Right lung (tissue), 2 donors: ENCODE measurements at regions not wholly inside any gene's neighbourhood (a gene's known extent, or its start where the extent isn't known, plus 50 kb on each side); places are given as distances from the start of the nearest gene placed in this dataset.

Source experiments
- DNase-seq, 2 donors: peaks; one replicate each; pipeline ENCODE4 v3.0.0-alpha.2; 2013

DNA sequence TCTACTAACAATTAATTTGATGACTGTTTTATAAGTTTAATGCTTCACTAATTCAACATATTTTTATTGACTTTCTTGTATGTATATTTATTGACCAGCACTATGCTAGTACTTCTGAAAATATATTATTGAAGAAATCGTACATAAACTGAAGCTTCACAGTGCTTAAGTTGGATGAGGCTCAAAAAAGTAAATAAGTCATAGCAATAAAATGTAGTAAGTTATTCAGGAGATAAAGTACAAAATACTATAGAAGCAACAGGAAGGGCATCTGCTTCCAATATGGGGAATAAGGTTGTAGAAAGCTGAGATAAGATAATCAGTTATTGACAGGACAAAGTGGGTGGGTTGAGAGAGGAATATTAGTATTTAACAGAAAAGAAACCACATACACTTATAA lies 944.9 kb upstream of the MIR17HG start:
- DNase-seq = no peak

DNA sequence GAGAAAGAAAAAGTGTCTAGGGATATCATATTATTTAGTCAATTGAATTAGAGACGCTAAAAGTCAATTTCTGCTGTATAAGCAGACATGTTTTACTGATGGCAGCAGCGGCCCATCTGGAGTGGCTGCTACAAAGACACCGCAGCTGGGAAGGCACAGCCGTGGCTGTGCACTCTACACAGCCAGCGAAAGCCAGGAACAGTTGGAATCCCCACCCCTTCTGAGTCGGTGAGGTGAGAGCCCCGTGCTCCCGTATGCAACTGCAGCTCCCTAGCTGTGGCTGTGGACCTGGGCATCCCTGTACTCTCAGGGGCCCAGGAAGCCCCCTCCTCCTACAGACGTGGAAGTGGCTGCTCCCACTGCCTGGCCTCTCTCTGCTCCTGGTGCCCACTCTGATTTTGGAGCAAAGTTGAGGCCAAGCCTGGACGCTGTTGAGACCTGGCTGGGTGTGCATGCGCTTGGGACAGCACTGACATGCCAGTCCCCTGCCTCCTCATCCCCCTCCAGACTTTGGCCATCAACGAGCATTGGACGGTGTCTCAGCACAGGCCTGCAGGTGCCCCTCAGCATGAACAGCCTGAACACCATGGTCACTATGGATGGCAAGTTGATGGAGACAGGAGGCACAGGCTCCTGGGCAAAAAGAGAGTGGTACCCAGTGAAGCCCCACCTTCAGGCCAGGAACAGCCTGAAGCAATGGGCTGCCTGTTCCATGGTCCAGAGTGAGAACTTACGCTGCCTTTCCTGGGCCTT lies 944.0 kb upstream of the MIR17HG start:
- DNase-seq = no peak

DNA sequence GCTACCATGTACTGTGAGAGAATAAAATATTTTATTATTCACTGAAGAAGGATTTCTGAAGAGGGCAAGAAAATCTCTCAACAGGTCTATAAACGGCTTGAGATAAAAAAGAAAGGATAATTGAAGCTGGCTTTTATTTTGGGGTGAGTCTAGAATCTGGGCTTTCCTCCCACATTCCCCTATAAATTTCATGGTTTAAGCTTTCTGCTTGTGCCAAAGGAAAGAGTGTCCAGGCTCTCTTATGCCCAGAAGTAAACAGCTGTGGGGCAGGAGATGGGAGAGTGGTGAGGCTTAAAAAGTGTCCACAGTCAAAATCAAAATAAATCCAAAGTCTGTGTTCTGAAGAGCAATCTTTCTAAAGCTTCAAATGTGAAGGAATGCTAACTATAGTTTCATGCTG lies 942.2 kb upstream of the MIR17HG start:
- no peak for DNase-seq

DNA sequence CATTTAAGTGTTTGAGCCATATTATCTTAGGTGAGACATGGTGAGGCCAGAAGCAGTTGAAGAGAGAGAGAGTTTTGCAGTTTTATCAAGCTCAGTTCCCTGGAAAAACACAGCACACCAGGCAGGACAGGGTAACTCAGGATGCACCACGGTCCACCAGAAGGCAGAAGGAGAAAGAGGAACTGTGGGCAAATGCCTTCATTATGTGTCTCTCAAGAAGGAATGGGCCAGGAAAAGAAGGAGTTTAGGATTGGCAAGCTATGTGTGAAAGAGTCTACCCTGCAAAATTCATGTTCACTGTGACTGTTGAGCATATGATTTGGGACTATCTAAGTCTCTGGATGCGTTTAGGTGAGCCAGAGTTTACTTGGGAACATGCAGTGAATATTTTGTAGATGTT lies 934.5 kb upstream of the MIR17HG start:
- DNase-seq = no peak

GRCh38 chr13:90413548-90413947 lies 933.9 kb upstream of the MIR17HG start:
- no peak for DNase-seq

DNA sequence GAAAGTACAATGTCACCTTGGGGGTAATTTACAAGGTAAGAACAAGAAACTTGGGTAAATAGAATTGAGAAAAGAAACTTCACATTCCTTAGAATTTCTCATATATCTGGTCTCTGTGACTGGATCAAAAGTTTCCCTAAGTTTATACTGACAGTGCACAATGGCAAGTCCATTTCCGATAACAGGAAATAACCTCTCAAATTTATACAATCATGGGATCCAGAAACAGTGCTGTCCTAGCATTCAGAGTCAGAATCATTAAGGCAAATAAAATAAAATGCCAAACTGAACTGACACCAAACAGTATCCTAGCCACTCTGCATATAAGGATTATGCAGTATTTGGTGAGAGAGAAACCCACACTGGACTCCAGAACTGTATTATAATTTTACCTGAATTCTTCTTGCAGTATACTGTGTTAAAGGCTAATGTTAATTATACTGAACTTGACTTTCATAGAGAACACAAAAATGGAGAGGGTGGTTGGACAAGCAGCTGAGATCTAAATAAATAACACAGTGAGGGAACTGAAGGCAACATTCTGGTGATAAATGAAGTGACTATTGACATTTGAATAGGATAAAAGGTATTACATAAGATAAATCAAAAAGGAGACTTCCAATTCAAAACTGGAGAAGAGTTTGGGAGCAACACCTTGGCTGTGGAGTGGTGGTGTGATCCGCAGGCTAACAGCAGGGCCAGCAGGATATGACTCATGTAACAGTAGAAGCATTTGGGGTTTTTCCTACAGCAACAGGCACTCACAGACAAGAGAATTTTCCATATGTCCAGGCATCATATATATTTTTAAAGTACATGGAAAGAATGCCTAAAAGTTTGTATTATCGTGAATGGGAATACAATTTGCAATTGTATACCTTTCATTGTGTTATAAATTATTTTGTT lies 932.5 kb upstream of the MIR17HG start:
- no peak for DNase-seq

DNA sequence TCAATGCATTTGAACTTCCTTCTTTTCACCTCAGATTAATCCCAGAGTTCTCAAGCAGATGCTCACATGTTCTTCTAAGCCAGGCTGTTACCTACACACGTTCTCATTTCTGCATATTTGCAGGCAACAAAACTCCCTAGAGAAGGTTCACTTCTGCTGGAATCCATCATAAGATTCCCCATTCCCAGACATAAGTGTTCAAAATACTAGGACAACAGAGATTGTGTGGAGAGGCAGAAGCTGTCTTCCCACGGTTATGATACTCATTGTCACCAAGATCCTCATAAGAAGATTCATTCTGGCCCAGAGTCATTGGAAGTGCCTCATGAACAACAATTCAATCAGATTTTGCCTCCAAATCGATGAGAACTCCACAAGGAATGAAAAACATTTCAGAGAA lies 931.6 kb upstream of the MIR17HG start:
- DNase-seq = no peak

- DNase-seq = no peak
Observed at GRCh38 chr13:90416519-90416918, 931.0 kb upstream of the MIR17HG start.

DNA sequence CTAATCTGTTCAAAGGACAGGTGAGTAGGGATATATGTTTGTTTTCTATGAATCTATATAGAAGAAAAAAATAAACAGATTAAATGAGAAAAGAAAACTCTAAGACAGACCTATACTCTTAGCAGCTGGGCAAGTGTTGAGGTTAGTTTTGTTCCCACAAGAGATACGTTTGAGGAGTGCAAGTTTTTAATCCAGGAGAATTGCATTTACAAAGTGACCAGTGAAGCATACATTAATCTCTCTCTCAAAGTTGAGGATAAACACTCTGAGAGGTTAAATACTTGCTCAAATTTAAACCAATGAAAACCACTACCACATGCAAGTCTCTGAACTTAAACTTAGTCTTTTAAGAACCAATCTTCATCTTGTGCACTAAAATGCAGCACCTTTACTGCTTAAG lies 930.5 kb upstream of the MIR17HG start:
- DNase-seq = no peak

DNA sequence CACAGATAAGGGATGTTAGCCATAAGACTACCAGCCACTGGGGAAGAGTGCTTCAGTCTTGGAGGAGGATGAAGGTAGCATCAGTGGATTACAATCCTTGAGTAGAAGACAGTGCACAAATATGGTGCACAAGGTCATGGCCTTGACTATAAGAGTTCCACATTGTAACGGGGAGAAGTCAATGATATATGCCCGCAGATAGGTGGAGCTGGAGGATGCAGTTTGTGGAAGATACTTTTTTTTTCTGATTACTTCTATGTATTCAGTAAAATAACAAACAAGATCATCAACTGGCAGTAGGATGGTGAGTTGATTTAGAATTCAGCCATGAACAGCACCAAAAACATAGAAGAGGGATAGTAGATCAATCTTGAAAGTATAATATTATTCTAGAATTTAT lies 926.8 kb upstream of the MIR17HG start:
- no peak for DNase-seq

GRCh38 chr13:90427322-90428272 lies 919.9 kb upstream of the MIR17HG start:
- DNase-seq = no peak

GRCh38 chr13:90428522-90429210 lies 918.8 kb upstream of the MIR17HG start:
- no peak for DNase-seq

- no peak for DNase-seq
Observed at GRCh38 chr13:90430127-90430526, 917.4 kb upstream of the MIR17HG start.

GRCh38 chr13:90436697-90437096 lies 910.8 kb upstream of the MIR17HG start:
- no peak for DNase-seq

- no peak for DNase-seq
Observed at GRCh38 chr13:90438576-90438975, 908.9 kb upstream of the MIR17HG start.

- no peak for DNase-seq
Observed at GRCh38 chr13:90443268-90443667, 904.2 kb upstream of the MIR17HG start.

DNA sequence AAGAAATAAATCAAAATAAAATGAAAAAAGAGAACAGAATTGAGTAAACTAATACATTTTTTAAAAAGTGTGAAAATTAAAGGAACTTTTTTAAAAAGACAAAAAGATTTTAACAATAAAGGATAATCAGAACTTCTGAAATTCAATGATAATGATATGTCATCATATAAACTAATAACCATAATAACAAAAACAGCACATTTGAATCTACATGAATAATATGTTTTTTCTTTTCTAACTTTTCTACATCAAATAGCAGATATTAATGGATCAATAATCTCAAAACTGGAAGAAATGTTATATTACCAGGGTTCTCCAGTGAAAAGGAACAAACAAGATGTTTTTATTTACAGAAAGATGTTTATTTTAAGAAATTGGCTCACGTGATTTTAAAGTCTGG lies 903.3 kb upstream of the MIR17HG start:
- DNase-seq = no peak

- peak; percentile 1 to 9 for DNase-seq
Observed at GRCh38 chr13:90445179-90445578, 902.3 kb upstream of the MIR17HG start.

- no peak for DNase-seq
Observed at GRCh38 chr13:90447034-90447733, 900.3 kb upstream of the MIR17HG start.

DNA sequence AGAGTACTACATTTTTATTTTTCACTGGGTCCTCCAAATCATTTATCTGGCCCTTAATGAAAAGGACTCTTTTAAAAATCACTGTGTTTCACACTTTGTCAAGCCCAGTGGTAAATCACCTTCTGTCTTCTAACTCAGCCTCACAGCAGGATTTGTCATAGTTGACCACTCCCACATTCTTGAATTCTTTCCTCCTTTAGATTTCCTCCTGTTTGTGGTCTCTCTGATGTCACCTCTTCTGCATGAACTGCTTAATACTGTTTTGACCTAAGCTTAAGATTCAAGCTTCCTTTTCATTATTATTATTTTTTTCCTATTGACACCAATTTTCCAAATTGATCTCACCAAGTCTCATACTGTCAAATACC lies 899.8 kb upstream of the MIR17HG start:
- DNase-seq = no peak
